Breast epithelium (tissue), 4 donors: ENCODE measurements at regions not wholly inside any gene's neighbourhood (a gene's known extent, or its start where the extent isn't known, plus 50 kb on each side); places are given as distances from the start of the nearest gene placed in this dataset.

ENCODE experiments used
- DNase-seq, 2 donors: peaks; one replicate each; pipeline ENCODE4 v3.0.0-alpha.2; 2019; ENCODE audit warnings: low spot score in 2 of 2
- H3K27ac ChIP-seq, 2 donors: fragments of 200-600 bp; sonication (generic) in 1 of 2; one replicate each; pipeline ENCODE4 v1.5.1; 2016 to 2019; ENCODE audit warnings: mild to moderate bottlenecking in 1 of 2
- H3K27me3 ChIP-seq, 2 donors: fragments of 200-600 bp; sonication (generic) in 1 of 2; one replicate each; pipeline versions ENCODE4 v1.5.1 to v1.6.0; 2017 to 2019; ENCODE audit warnings: control low read depth in 1 of 2, mild to moderate bottlenecking in 1 of 2
- H3K36me3 ChIP-seq: fragments of 200-600 bp; one replicate; pipeline ENCODE4 v1.5.1; 2019
- H3K4me1 ChIP-seq, 2 donors: fragments of 200-600 bp; sonication (generic); one replicate each; pipeline ENCODE4 v1.5.1; 2016 to 2019; ENCODE audit warnings: control low read depth in 1 of 2
- H3K4me3 ChIP-seq, 3 donors: fragments of 200-600 bp; sonication (generic); 1 replicate in 2 of 3; 2 replicates in 1 of 3; pipeline ENCODE4 v1.5.1; 2016 to 2019; ENCODE audit warnings: mild to moderate bottlenecking in 3 of 3, moderate library complexity in 2 of 3
- H3K9me3 ChIP-seq, 2 donors: fragments of 200-600 bp; sonication (generic) in 1 of 2; one replicate each; pipeline ENCODE4 v1.5.1; 2016 to 2019; ENCODE audit warnings: control low read depth in 1 of 2
- CTCF ChIP-seq, 3 donors: fragments of 450-650 bp; IDR thresholded peaks; one replicate each; pipeline ENCODE4 v1.5.1; 2016 to 2017; ENCODE audit warnings: antibody characterized with exemption in 3 of 3, mild to moderate bottlenecking in 3 of 3, moderate library complexity in 3 of 3
- POLR2A ChIP-seq: fragments of 450-650 bp; IDR thresholded peaks from one replicate; pipeline ENCODE4 v1.6.1; 2016; ENCODE audit warnings: antibody characterized with exemption, mild to moderate bottlenecking, moderate library complexity
- POLR2AphosphoS5 ChIP-seq, 3 donors: sonication (generic); formaldehyde crosslinking; IDR thresholded peaks; one replicate each; pipeline ENCODE4 v1.6.1; 2017; ENCODE audit warnings: antibody characterized with exemption in 3 of 3
- intact Hi-C: fragments of 100-400 bp; cut with DNase I; formaldehyde crosslinking; loops from one replicate; pipeline ENCODE4 v1.15.1; 2023; ENCODE audit warnings: low total_unique reads

DNA sequence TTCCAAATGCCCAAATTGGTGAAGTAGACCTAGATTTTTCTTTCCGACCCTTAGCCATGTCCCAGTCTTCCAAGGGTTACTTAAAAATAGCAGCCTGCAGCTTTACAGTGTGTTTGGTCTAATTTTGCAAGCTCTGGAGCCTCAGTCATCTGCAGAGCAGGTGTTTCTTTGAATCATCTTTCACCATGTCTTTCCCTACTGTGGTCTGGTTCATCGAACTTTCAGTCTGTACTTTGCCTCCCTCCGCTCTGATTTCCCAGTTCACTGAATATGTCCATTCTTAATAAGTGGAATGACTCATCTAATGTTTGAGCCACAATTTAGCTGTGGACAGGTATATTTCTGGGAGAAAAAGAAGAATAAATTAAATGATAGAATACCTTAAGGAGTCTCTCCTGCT, 1060.7 kb downstream of the EFNA5 start:
- H3K9me3 ChIP-seq, result no peaks in the 10 kb centered on the region
- intact Hi-C loops, result no loop called here

GRCh38 chr5:106601620-106602019, 1069.1 kb downstream of the EFNA5 start:
- TF ChIP-seq CTCF (IDR thresholded peaks at IDR 0.05), result no peak
- TF ChIP-seq POLR2A, result no peak
- TF ChIP-seq POLR2AphosphoS5 (IDR thresholded peaks at IDR 0.05), result no peak
- intact Hi-C loops, result no loop called here
- Histone ChIP-seq H3K4me1 (no peaks in the 10 kb centered on the region), H3K36me3 (no peaks in the 10 kb centered on the region), H3K4me3 (no peak overlapping the region), H3K27me3 (no peaks in the 10 kb centered on the region), H3K9me3 (no peaks in the 10 kb centered on the region), H3K27ac (no peak overlapping the region)
- DNase-seq, result no peak

More for the DNA sequence above, 1060.7 kb downstream of the EFNA5 start:
- no peak for DNase-seq
- no peaks in the 10 kb centered on the region for H3K4me1 ChIP-seq
- no peak overlapping the region for H3K27ac ChIP-seq
- no peak for TF ChIP-seq POLR2AphosphoS5 (IDR thresholded peaks at IDR 0.05)
- no peak for TF ChIP-seq CTCF (IDR thresholded peaks at IDR 0.05)
- no peak for TF ChIP-seq POLR2A
- H3K27me3 ChIP-seq, result no peaks in the 10 kb centered on the region
- no peaks in the 10 kb centered on the region for H3K36me3 ChIP-seq
- H3K4me3 ChIP-seq, result no peak overlapping the region

- no peaks in the 10 kb centered on the region for H3K36me3 ChIP-seq
- H3K4me3 ChIP-seq, result no peak overlapping the region
- no peak overlapping the region for H3K27ac ChIP-seq
- H3K9me3 ChIP-seq, result no peaks in the 10 kb centered on the region
- TF ChIP-seq POLR2AphosphoS5 (IDR thresholded peaks at IDR 0.05) (no peak), CTCF (IDR thresholded peaks at IDR 0.05) (no peak), POLR2A (no peak)
- DNase-seq, result no peak
- intact Hi-C loops, result no loop called here
- no peaks in the 10 kb centered on the region for H3K4me1 ChIP-seq
- no peaks in the 10 kb centered on the region for H3K27me3 ChIP-seq
Measured at GRCh38 chr5:106600803-106601202, 1069.9 kb downstream of the EFNA5 start.

- Histone ChIP-seq H3K27me3 (no peaks in the 10 kb centered on the region), H3K27ac (no peak overlapping the region), H3K4me1 (no peaks in the 10 kb centered on the region), H3K9me3 (peaks cover 0 to 4% of the 10 kb centered on the region in 2 donors), H3K4me3 (no peak overlapping the region), H3K36me3 (no peaks in the 10 kb centered on the region)
- intact Hi-C loops, result no loop called here
- TF ChIP-seq POLR2AphosphoS5 (IDR thresholded peaks at IDR 0.05) (no peak), CTCF (IDR thresholded peaks at IDR 0.05) (no peak)
- DNase-seq, result no peak
Measured at GRCh38 chr5:106595864-106596263, 1074.9 kb downstream of the EFNA5 start.

DNA sequence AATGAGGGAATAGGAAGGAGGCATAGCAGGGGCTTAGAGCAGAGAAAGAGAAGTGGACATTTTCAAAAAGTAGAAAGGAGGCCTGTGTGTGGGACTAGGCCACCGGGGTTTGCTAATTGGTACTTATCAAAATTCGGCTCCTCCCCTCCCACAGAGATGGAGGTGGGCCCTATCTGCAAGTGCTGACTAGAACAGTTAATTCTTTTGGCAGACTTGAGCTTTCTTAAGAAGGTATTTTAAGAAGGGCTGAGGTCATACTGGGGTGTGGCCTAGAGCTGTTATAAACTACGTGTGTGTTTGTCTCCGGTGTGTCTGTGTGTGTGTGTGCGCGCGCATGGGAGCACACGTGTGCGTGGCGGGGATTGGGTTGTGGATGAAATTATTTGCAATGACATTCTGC, 1086.5 kb downstream of the EFNA5 start:
- no peaks in the 10 kb centered on the region for H3K27me3 ChIP-seq
- intact Hi-C loops, result no loop called here
- H3K4me1 ChIP-seq, result no peaks in the 10 kb centered on the region
- DNase-seq, result no peak
- H3K36me3 ChIP-seq, result no peaks in the 10 kb centered on the region
- H3K27ac ChIP-seq, result no peak overlapping the region
- H3K4me3 ChIP-seq, result no peak overlapping the region
- H3K9me3 ChIP-seq, result no peaks in the 10 kb centered on the region
- TF ChIP-seq POLR2A (no peak), CTCF (IDR thresholded peaks at IDR 0.05) (no peak), POLR2AphosphoS5 (IDR thresholded peaks at IDR 0.05) (no peak)
